HG03457 (cell line): ENCODE measurements at regions not wholly inside any gene's neighbourhood (a gene's known extent, or its start where the extent isn't known, plus 50 kb on each side); places are given as distances from the start of the nearest gene placed in this dataset.

ENCODE experiments used
- ATAC-seq: cut with Tn5 transposase; IDR thresholded peaks from one replicate; pipeline ENCODE4 v1.9.1; 2021; ENCODE audit warnings: moderate number of reproducible peaks; ENCODE audit not compliant: unreplicated experiment

GRCh38 chr3:76869726-76870384, 170.0 kb upstream of the ROBO2 start:
- no peak for ATAC-seq

GRCh38 chr3:76871655-76872054, 168.2 kb upstream of the ROBO2 start:
- no peak for ATAC-seq

- ATAC-seq, result no peak
These were observed 166.9 kb upstream of the ROBO2 start for GRCh38 chr3:76872999-76873398.

- no peak for ATAC-seq
These were observed 166.2 kb upstream of the ROBO2 start for GRCh38 chr3:76873532-76874242.

- no peak for ATAC-seq
These were observed 159.9 kb upstream of the ROBO2 start for GRCh38 chr3:76879959-76880358.

- ATAC-seq, result no peak
These were observed 153.0 kb upstream of the ROBO2 start for GRCh38 chr3:76886761-76887500.

GRCh38 chr3:76888856-76889255, 151.0 kb upstream of the ROBO2 start:
- no peak for ATAC-seq

- no peak for ATAC-seq
These were observed 150.0 kb upstream of the ROBO2 start for GRCh38 chr3:76889911-76890310.

- no peak for ATAC-seq
These were observed 142.8 kb upstream of the ROBO2 start for GRCh38 chr3:76897076-76897475.

GRCh38 chr3:76900596-76900995, 139.3 kb upstream of the ROBO2 start:
- ATAC-seq, result no peak

- no peak for ATAC-seq
These were observed 131.7 kb upstream of the ROBO2 start for GRCh38 chr3:76908156-76908555.

GRCh38 chr3:76912841-76913383, 127.0 kb upstream of the ROBO2 start:
- no peak for ATAC-seq

GRCh38 chr3:76917436-76917835, 122.5 kb upstream of the ROBO2 start:
- no peak for ATAC-seq

- no peak for ATAC-seq
These were observed 119.4 kb upstream of the ROBO2 start for GRCh38 chr3:76920511-76920910.

- no peak for ATAC-seq
These were observed 116.4 kb upstream of the ROBO2 start for GRCh38 chr3:76923485-76923884.

GRCh38 chr3:76930712-76931111, 109.2 kb upstream of the ROBO2 start:
- no peak for ATAC-seq

GRCh38 chr3:76933245-76933644, 106.7 kb upstream of the ROBO2 start:
- ATAC-seq, result no peak

- ATAC-seq, result no peak
These were observed 100.9 kb upstream of the ROBO2 start for GRCh38 chr3:76938962-76939361.

- ATAC-seq, result no peak
These were observed 99.6 kb upstream of the ROBO2 start for GRCh38 chr3:76940181-76940770.

- ATAC-seq, result no peak
These were observed 98.5 kb upstream of the ROBO2 start for GRCh38 chr3:76941376-76941775.

GRCh38 chr3:76942101-76942500, 97.8 kb upstream of the ROBO2 start:
- no peak for ATAC-seq
